Activated CD4-positive, alpha-beta T cell treated with anti-CD3 and anti-CD28 coated beads, Interleukin-2, amount 10 ng/mL, durations not matched to agents 7 days and 5 days (primary cell): ENCODE measurements at regions not wholly inside any gene's neighbourhood (a gene's known extent, or its start where the extent isn't known, plus 50 kb on each side); places are given as distances from the start of the nearest gene placed in this dataset.

Experiments
- CTCF ChIA-PET: fragments of 350-600 bp; sonication (Branson Sonifier 250); formaldehyde crosslinking; loops from one replicate; lab custom pipeline; 2021; ENCODE audit warnings: antibody characterized with exemption; lab: Charles Lee
- POLR2A ChIA-PET: fragments of 350-600 bp; sonication (Branson Sonifier 250); formaldehyde crosslinking; loops from one replicate; lab custom pipeline; 2021; ENCODE audit warnings: antibody characterized with exemption; lab: Charles Lee
- DNase-seq: peaks from one replicate; pipeline ENCODE4 v3.0.0-alpha.2; 2020
- H3K27ac Mint-ChIP-seq: one replicate; pipeline ENCODE4 v1.8.0; 2021; ENCODE audit warnings: mild to moderate bottlenecking, moderate library complexity, mixed read lengths
- H3K27me3 Mint-ChIP-seq: one replicate; pipeline ENCODE4 v1.8.0; 2021; ENCODE audit warnings: mixed read lengths
- H3K36me3 Mint-ChIP-seq: one replicate; pipeline ENCODE4 v1.8.0; 2021; ENCODE audit warnings: low read depth, mixed read lengths
- H3K4me1 Mint-ChIP-seq: one replicate; pipeline ENCODE4 v1.8.0; 2021; ENCODE audit warnings: mixed read lengths
- H3K4me3 Mint-ChIP-seq: one replicate; pipeline ENCODE4 v1.8.0; 2021; ENCODE audit warnings: mild to moderate bottlenecking, moderate library complexity, mixed read lengths
- H3K9me3 Mint-ChIP-seq: one replicate; pipeline ENCODE4 v1.8.0; 2021; ENCODE audit warnings: mixed read lengths

GRCh38 chr17:79258041-79258440 is 183.4 kb downstream of the ENGASE start:
- Mint-ChIP-seq H3K9me3 (no peaks in the 10 kb centered on the region), H3K4me1 (no peaks in the 10 kb centered on the region), H3K27ac (no peak overlapping the region), H3K4me3 (no peak overlapping the region), H3K27me3 (peaks cover 1% of the 10 kb centered on the region), H3K36me3 (no peaks in the 10 kb centered on the region)
- ChIA-PET CTCF (no interaction called here), POLR2A (no interaction called here)
- DNase-seq: no peak

GRCh38 chr17:79255926-79256585 is 181.4 kb downstream of the ENGASE start:
- CTCF ChIA-PET: no interaction called here

DNA sequence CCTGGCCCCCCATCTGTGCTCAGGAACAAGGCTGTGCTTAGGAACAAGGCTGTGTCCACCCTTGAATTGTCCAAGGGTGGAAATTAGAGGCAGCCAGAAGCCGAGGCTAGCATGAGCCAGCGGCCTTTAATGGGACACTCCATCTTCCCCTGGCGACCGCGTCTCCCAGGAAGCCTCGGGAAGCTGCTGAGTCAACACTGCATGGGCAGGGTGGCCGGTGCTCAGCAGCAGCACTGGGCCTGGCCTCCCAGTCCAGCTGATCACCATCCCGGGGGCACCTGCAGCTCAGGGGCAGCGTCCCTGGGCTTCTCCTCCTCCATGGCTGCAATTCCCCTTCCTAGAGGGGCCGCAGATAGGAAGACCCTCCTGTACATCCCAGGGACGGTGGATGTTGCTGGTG is 180.8 kb downstream of the ENGASE start:
- H3K4me1 Mint-ChIP-seq: no peaks in the 10 kb centered on the region
- DNase-seq: no peak
- H3K27ac Mint-ChIP-seq: no peak overlapping the region
- no peaks in the 10 kb centered on the region for H3K9me3 Mint-ChIP-seq
- peaks cover 3% of the 10 kb centered on the region for H3K27me3 Mint-ChIP-seq
- H3K4me3 Mint-ChIP-seq: no peak overlapping the region
- CTCF ChIA-PET: no interaction called here
- no peaks in the 10 kb centered on the region for H3K36me3 Mint-ChIP-seq
- POLR2A ChIA-PET: no interaction called here

More at GRCh38 chr17:79255926-79256585, 181.4 kb downstream of the ENGASE start:
- Mint-ChIP-seq H3K27ac (no peak overlapping the region), H3K4me1 (no peaks in the 10 kb centered on the region), H3K36me3 (no peaks in the 10 kb centered on the region), H3K9me3 (no peaks in the 10 kb centered on the region), H3K27me3 (peaks cover 1% of the 10 kb centered on the region), H3K4me3 (no peak overlapping the region)
- POLR2A ChIA-PET: no interaction called here
- DNase-seq: no peak

- DNase-seq: no peak
- Mint-ChIP-seq H3K27ac (no peak overlapping the region), H3K4me1 (no peaks in the 10 kb centered on the region), H3K4me3 (no peak overlapping the region), H3K36me3 (no peaks in the 10 kb centered on the region), H3K27me3 (peaks cover 3% of the 10 kb centered on the region), H3K9me3 (no peaks in the 10 kb centered on the region)
- CTCF ChIA-PET: no interaction called here
- POLR2A ChIA-PET: no interaction called here
These were observed 180.4 kb downstream of the ENGASE start for GRCh38 chr17:79255046-79255445.

DNA sequence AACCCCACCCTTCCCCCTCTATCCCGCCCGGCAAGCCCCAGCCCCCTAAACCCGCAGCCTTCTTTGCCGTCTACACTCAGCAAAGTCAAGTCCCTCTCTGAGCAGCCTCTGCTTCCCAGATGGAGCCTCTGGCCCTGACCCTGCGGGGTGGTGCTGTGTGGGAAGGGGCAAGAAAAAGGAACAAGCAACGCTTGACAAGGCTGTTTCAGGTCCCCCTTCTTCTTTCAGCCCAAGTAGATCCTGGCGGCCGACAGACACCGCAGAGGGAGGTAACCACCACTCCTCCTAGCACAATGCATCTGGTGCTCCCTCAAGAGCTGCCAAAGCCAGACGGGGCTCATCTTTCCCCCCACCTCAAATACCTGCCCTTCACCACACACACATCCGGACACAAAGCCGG is 178.3 kb downstream of the ENGASE start:
- CTCF ChIA-PET: no interaction called here
- POLR2A ChIA-PET: no interaction called here
- H3K27ac Mint-ChIP-seq: no peak overlapping the region
- no peak overlapping the region for H3K4me3 Mint-ChIP-seq
- H3K36me3 Mint-ChIP-seq: no peaks in the 10 kb centered on the region
- no peaks in the 10 kb centered on the region for H3K9me3 Mint-ChIP-seq
- peaks cover 2% of the 10 kb centered on the region for H3K27me3 Mint-ChIP-seq
- H3K4me1 Mint-ChIP-seq: no peaks in the 10 kb centered on the region
- DNase-seq: no peak

- no peak overlapping the region for H3K4me3 Mint-ChIP-seq
- no peak for DNase-seq
- no peak overlapping the region for H3K27ac Mint-ChIP-seq
- POLR2A ChIA-PET: no interaction called here
- H3K27me3 Mint-ChIP-seq: peaks cover 1% of the 10 kb centered on the region
- no peaks in the 10 kb centered on the region for H3K36me3 Mint-ChIP-seq
- CTCF ChIA-PET: no interaction called here
- H3K4me1 Mint-ChIP-seq: no peaks in the 10 kb centered on the region
- no peaks in the 10 kb centered on the region for H3K9me3 Mint-ChIP-seq
These were observed 177.2 kb downstream of the ENGASE start for GRCh38 chr17:79251824-79252223.

DNA sequence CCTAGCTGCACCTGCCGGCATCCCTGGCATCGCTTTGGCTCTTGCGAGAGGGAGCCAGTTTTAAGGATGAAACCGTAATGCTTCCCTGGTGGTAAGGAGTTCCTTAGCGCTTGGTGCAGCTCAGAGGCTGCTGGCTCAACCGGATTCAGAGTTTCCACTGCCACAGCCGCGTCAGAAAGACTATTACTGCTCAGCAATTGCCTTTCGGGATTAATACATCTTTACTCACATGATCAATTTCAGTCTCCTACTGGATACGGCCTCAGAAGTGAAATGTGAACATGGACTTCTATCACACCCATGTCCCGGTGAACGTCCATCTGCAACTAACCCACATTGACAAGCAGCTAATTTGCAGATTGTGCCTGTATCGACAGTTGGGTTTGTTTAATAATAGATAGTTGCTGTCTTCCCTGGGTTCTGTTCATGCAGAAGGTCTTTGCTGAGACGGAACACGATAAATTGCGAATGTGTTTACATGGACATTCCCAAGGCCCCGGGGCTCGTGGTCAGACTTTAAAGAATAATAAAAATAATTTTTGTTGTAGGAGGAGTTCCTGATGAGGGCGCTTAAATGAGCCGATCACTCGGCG is 175.4 kb downstream of the ENGASE start:
- no peak for DNase-seq
- Mint-ChIP-seq H3K27ac (no peak overlapping the region), H3K27me3 (peaks cover 1% of the 10 kb centered on the region), H3K9me3 (no peaks in the 10 kb centered on the region), H3K4me1 (no peaks in the 10 kb centered on the region), H3K4me3 (no peak overlapping the region), H3K36me3 (no peaks in the 10 kb centered on the region)
- ChIA-PET POLR2A (no interaction called here), CTCF (no interaction called here)

DNA sequence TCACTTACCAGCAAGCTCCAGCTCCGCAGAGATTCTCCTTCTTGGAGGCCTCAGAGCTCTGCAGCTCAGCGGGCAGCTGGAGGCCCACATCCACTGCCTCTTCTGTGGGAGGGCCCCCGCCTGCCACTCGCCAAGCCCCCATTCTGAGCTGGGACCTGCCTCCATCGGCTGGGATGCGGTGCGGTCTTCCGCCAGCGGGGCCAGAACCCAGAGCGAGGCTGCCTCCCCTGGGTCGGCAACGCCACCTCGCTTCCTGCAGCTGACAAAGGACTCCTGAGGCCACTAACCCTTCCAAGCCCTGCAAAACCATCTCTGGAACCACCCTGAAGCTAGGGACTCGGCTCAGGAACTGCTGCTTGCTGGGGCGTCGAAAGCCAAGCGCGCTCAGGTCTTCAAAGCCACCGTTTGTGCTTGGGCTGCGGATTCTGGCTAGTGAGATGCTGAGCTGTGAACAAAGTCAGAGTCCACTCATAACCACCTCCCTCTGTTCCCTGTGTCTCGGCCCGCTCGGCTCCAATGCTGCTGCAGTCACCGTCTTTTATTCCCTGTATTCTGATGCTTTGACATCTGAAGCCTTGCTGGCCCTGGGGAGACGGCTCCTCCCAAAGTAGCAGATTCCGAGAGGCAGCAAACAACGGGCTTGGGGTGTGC is 174.3 kb downstream of the ENGASE start:
- DNase-seq: no peak
- no peak overlapping the region for H3K4me3 Mint-ChIP-seq
- H3K4me1 Mint-ChIP-seq: no peaks in the 10 kb centered on the region
- H3K9me3 Mint-ChIP-seq: no peaks in the 10 kb centered on the region
- POLR2A ChIA-PET: no interaction called here
- no peaks in the 10 kb centered on the region for H3K36me3 Mint-ChIP-seq
- H3K27me3 Mint-ChIP-seq: peaks cover 1% of the 10 kb centered on the region
- H3K27ac Mint-ChIP-seq: no peak overlapping the region
- CTCF ChIA-PET: no interaction called here

DNA sequence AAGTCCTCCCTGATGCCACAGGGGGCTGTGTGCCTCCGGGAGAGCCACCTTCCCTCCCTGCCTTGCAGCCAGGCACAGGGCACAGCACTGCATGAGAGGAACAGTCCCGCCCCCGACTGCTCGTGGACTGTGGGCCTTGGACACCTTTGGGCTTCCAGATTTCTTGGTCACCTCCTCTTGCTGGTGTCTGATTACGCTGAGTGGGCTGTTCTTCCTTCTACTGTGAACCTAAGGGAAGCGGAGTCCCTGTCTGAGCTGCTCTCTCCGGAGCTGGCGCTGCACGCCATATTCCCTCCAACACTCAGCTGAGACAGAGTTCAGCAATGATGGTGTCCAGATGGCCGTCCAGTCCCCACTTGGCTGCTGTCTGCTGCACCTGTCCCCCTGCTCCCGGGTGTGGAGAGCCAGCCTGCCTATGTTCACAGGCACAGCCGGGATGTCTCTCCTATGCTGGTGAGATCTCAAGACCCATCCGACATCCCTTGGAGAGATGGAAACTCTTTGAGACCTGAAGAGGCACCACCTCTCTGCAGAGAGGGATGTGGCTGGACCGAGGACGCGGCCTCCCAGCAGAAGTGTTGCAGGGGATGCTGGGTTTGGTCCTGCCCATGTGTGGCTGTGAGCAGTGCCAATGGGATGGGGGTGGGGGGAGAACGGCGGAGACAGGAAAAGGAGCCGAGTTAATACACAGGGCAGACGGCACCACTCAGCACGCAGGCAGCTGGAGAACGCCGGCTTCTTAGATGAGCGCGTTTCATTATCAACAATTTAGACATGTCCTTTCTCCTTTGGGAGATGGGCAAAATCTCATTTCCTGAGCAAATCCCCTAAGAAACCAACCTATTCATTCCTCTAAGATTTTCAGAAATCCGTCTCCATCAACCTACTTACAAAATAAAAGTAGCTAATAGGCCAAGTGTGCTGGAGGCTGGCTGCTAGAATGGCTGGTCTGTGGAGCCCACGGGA is 171.9 kb downstream of the ENGASE start:
- Mint-ChIP-seq H3K36me3 (no peaks in the 10 kb centered on the region), H3K4me3 (no peak overlapping the region), H3K9me3 (no peaks in the 10 kb centered on the region), H3K4me1 (no peaks in the 10 kb centered on the region), H3K27me3 (peaks cover 1% of the 10 kb centered on the region), H3K27ac (peak overlapping the region; percentile 41)
- POLR2A ChIA-PET: no interaction called here
- no peak for DNase-seq
- CTCF ChIA-PET: no interaction called here

- Mint-ChIP-seq H3K27me3 (no peaks in the 10 kb centered on the region), H3K4me3 (no peak overlapping the region), H3K27ac (no peak overlapping the region), H3K9me3 (no peaks in the 10 kb centered on the region), H3K36me3 (no peaks in the 10 kb centered on the region), H3K4me1 (no peaks in the 10 kb centered on the region)
- DNase-seq: no peak
- CTCF ChIA-PET: no interaction called here
- POLR2A ChIA-PET: no interaction called here
These were observed 170.0 kb downstream of the ENGASE start for GRCh38 chr17:79244665-79245064.

GRCh38 chr17:79243996-79244395 is 169.4 kb downstream of the ENGASE start:
- Mint-ChIP-seq H3K4me3 (no peak overlapping the region), H3K27me3 (no peaks in the 10 kb centered on the region), H3K36me3 (no peaks in the 10 kb centered on the region), H3K27ac (no peak overlapping the region), H3K9me3 (no peaks in the 10 kb centered on the region), H3K4me1 (no peaks in the 10 kb centered on the region)
- DNase-seq: no peak
- CTCF ChIA-PET: no interaction called here
- POLR2A ChIA-PET: no interaction called here

GRCh38 chr17:79243603-79243990 is 169.0 kb downstream of the ENGASE start:
- no peaks in the 10 kb centered on the region for H3K27me3 Mint-ChIP-seq
- H3K4me1 Mint-ChIP-seq: no peaks in the 10 kb centered on the region
- no peaks in the 10 kb centered on the region for H3K9me3 Mint-ChIP-seq
- H3K4me3 Mint-ChIP-seq: no peak overlapping the region
- H3K36me3 Mint-ChIP-seq: no peaks in the 10 kb centered on the region
- no peak for DNase-seq
- ChIA-PET POLR2A (no interaction called here), CTCF (no interaction called here)
- no peak overlapping the region for H3K27ac Mint-ChIP-seq
